OCI-LY3 (cell line): ENCODE measurements at regions not wholly inside any gene's neighbourhood (a gene's known extent, or its start where the extent isn't known, plus 50 kb on each side); places are given as distances from the start of the nearest gene placed in this dataset.

Experiments
- EZH2phosphoT487 ChIP-seq: fragments of 200-600 bp; shearing (Covaris generic); IDR thresholded peaks from 2 replicates; pipeline ENCODE4 v1.6.1; 2018; ENCODE audit warnings: antibody characterized with exemption, mixed run types, low read depth
- TF ChIP-seq, protein P1 (sequence below): fragments of 200-600, 300-600 bp; sonication (generic); IDR thresholded peaks from 2 replicates; pipeline ENCODE4 v1.5.1; 2014; ENCODE audit warnings: antibody characterized with exemption, low read length, low read depth

GRCh38 chr5:72695659-72696058 lies 120.8 kb upstream of the TNPO1 start:
- TF ChIP-seq, protein P1, sequence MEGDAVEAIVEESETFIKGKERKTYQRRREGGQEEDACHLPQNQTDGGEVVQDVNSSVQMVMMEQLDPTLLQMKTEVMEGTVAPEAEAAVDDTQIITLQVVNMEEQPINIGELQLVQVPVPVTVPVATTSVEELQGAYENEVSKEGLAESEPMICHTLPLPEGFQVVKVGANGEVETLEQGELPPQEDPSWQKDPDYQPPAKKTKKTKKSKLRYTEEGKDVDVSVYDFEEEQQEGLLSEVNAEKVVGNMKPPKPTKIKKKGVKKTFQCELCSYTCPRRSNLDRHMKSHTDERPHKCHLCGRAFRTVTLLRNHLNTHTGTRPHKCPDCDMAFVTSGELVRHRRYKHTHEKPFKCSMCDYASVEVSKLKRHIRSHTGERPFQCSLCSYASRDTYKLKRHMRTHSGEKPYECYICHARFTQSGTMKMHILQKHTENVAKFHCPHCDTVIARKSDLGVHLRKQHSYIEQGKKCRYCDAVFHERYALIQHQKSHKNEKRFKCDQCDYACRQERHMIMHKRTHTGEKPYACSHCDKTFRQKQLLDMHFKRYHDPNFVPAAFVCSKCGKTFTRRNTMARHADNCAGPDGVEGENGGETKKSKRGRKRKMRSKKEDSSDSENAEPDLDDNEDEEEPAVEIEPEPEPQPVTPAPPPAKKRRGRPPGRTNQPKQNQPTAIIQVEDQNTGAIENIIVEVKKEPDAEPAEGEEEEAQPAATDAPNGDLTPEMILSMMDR, result no peak
- TF ChIP-seq EZH2phosphoT487, result no peak
